ENCODE measurements at regions not wholly inside any gene's neighbourhood (a gene's known extent, or its start where the extent isn't known, plus 50 kb on each side); places are given as distances from the start of the nearest gene placed in this dataset.

DNA sequence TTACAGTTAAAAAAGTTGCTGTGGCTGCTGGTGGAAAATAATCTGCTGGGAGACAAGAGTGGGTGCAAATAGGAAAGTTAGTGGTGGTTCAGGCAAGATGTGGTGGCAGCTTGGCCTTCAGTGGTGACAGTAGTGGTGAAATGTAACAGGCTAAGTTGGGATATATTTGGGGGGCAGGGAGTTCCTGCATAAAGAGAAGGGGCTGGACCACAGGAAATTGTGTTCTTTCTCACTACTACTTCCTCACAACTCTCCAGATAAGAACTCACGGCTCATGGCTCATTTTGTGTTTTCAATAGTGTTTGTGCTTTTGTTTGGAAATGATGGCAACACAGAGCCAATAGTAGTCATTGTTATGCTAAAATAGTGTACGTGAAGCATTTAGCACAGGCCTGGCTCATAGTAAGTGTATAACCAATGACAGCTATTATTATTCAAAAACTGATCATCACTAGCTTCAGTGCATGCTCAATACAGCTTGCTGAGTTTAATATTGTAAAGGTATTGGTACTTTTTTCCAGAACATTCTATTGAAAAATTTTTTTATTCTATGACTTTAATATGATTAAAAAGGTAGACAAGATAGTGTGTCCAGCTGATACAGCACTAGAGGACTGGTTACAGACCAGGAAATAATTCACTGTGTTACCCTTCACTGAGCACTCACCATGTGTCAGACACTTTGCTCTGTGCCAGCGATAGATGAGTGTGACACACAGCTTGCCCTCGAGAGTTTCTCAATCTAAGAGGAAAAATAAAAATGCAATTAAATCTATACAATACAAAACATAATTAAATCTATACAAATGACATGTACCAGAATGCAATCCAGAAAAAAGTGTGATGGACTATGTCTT is 209.8 kb downstream of the POU4F1 start:
- DNase-seq (no peak), ATAC-seq (no peak)
- H3K27me3 Mint-ChIP-seq, result peaks cover 0 to 11% (median 3%) of the 10 kb centered on the region in 5 donors
- no peak overlapping the region for H3K4me3 ChIP-seq (ENCODE audit: low read length)
- H3K27me3 ChIP-seq (ENCODE audit: control insufficient read depth in 2 of 2, insufficient read depth in 2 of 2, low read length in 2 of 2), result no peaks in the 10 kb centered on the region
- no peak overlapping the region for H3K27ac Mint-ChIP-seq
- no peaks in the 10 kb centered on the region for H3K4me1 Mint-ChIP-seq
- no peak overlapping the region for H3K4me3 Mint-ChIP-seq
- POLR2A ChIA-PET, result no interaction called here
- no peaks in the 10 kb centered on the region for H3K36me3 ChIP-seq (ENCODE audit: control insufficient read depth in 2 of 3, insufficient read depth in 3 of 3, low read length in 3 of 3)
- intact Hi-C loops (cut with micrococcal nuclease), result no loop called here
- peaks cover 0 to 4% (median 0%) of the 10 kb centered on the region in 5 donors for H3K36me3 Mint-ChIP-seq
- H3K4me1 ChIP-seq (ENCODE audit: control insufficient read depth in 2 of 2, insufficient read depth in 2 of 2, low read length in 2 of 2), result no peaks in the 10 kb centered on the region
- no peak overlapping the region for H3K27ac ChIP-seq (ENCODE audit: low read depth, low read length)
- CTCF ChIA-PET, result no interaction called here
- H3K9me3 ChIP-seq (ENCODE audit: control insufficient read depth in 2 of 3, low read length in 3 of 3), result no peaks in the 10 kb centered on the region
- peaks cover 0 to 16% (median 4%) of the 10 kb centered on the region in 11 donors for H3K9me3 Mint-ChIP-seq

DNA sequence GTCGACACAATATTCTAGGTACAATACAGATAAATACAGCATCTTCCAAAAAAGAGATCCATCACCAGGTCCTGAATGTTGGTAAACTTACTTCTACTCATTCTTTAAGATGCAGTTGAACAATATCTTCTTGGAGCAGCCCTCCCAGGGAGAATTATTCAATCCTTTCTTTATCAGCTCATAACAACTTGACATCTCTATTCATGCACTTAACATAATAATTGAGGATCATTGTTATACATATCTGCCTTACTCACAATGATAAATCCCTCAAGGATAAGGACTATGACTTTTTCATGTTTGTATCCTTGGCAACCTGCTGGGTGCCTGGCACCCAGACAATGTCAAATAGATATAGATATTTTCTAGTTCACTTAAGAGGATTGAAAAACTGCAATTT is 219.5 kb downstream of the POU4F1 start:
- Histone ChIP-seq H3K27ac (ENCODE audit: low read depth, low read length) (no peak overlapping the region), H3K4me1 (ENCODE audit: control insufficient read depth in 2 of 2, insufficient read depth in 2 of 2, low read length in 2 of 2) (no peaks in the 10 kb centered on the region), H3K36me3 (ENCODE audit: control insufficient read depth in 2 of 3, insufficient read depth in 3 of 3, low read length in 3 of 3) (no peaks in the 10 kb centered on the region), H3K4me3 (ENCODE audit: low read length) (no peak overlapping the region), H3K27me3 (ENCODE audit: control insufficient read depth in 2 of 2, insufficient read depth in 2 of 2, low read length in 2 of 2) (no peaks in the 10 kb centered on the region), H3K9me3 (ENCODE audit: control insufficient read depth in 2 of 3, low read length in 3 of 3) (no peaks in the 10 kb centered on the region)
- ATAC-seq (no peak), DNase-seq (no peak)
- Mint-ChIP-seq H3K4me1 (no peaks in the 10 kb centered on the region), H3K27ac (no peak overlapping the region), H3K4me3 (no peak overlapping the region), H3K36me3 (peaks cover 0 to 3% (median 0%) of the 10 kb centered on the region in 5 donors), H3K27me3 (peaks cover 0 to 25% (median 11%) of the 10 kb centered on the region in 5 donors), H3K9me3 (peaks cover 0 to 4% (median 0%) of the 10 kb centered on the region in 11 donors)
- ChIA-PET POLR2A (no interaction called here), CTCF (no interaction called here)
- intact Hi-C loops (cut with micrococcal nuclease), result no loop called here

DNA sequence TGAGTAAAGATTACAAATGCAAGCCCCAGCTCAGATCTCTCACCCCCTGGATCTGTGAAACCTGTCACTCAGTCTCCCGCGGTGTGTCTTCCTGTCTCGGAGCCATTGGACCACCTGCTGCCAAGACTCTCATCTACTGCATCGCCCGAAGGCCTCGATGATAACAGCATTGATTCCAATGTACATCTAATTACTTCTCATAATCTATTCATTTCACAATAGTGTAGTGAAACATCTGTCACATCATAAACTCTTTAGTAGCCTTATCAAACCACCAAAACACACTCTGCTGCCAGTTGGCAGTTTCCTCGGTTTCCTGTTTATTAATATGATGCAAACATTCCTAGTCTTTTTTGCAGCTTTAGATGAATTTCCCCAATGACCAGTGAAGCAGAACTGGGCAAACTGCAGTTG is 220.3 kb downstream of the POU4F1 start:
- DNase-seq, result no peak
- Histone ChIP-seq H3K9me3 (ENCODE audit: control insufficient read depth in 2 of 3, low read length in 3 of 3) (no peaks in the 10 kb centered on the region), H3K27ac (ENCODE audit: low read depth, low read length) (no peak overlapping the region), H3K4me1 (ENCODE audit: control insufficient read depth in 2 of 2, insufficient read depth in 2 of 2, low read length in 2 of 2) (no peaks in the 10 kb centered on the region), H3K36me3 (ENCODE audit: control insufficient read depth in 2 of 3, insufficient read depth in 3 of 3, low read length in 3 of 3) (no peaks in the 10 kb centered on the region), H3K27me3 (ENCODE audit: control insufficient read depth in 2 of 2, insufficient read depth in 2 of 2, low read length in 2 of 2) (no peaks in the 10 kb centered on the region), H3K4me3 (ENCODE audit: low read length) (no peak overlapping the region)
- H3K4me1 Mint-ChIP-seq, result no peaks in the 10 kb centered on the region
- peaks cover 0 to 4% (median 0%) of the 10 kb centered on the region in 11 donors for H3K9me3 Mint-ChIP-seq
- POLR2A ChIA-PET, result no interaction called here
- no peak overlapping the region for H3K27ac Mint-ChIP-seq
- H3K27me3 Mint-ChIP-seq, result peaks cover 0 to 17% (median 4%) of the 10 kb centered on the region in 5 donors
- H3K36me3 Mint-ChIP-seq, result no peaks in the 10 kb centered on the region
- CTCF ChIA-PET, result no interaction called here
- intact Hi-C loops (cut with micrococcal nuclease), result no loop called here
- H3K4me3 Mint-ChIP-seq, result no peak overlapping the region
- no peak for ATAC-seq

DNA sequence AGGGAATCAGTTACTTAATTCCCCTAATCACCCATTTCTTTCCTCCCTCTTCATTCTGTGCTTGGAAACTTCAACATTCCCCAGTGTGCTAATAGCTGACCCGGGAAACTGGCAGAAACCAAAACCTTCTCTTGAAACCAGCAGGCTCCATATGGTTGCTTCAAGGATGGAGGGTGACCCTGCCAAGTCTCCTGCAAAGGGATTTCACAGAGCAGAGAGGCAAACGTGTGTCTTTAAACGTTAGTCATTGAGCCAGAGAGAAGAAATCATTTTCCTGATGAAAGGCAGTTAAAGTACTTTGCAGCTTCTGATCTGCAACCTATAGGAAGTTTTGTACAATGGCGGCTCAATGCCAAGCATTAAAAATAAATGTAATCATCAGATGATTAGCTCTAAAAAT is 220.9 kb downstream of the POU4F1 start:
- DNase-seq, result no peak
- Mint-ChIP-seq H3K4me3 (no peak overlapping the region), H3K27me3 (peaks cover 0 to 14% (median 4%) of the 10 kb centered on the region in 5 donors), H3K9me3 (peaks cover 0 to 6% (median 0%) of the 10 kb centered on the region in 11 donors), H3K36me3 (no peaks in the 10 kb centered on the region), H3K27ac (no peak overlapping the region), H3K4me1 (no peaks in the 10 kb centered on the region)
- intact Hi-C loops (cut with micrococcal nuclease), result no loop called here
- Histone ChIP-seq H3K4me1 (ENCODE audit: control insufficient read depth in 2 of 2, insufficient read depth in 2 of 2, low read length in 2 of 2) (no peaks in the 10 kb centered on the region), H3K9me3 (ENCODE audit: control insufficient read depth in 2 of 3, low read length in 3 of 3) (no peaks in the 10 kb centered on the region), H3K4me3 (ENCODE audit: low read length) (no peak overlapping the region), H3K36me3 (ENCODE audit: control insufficient read depth in 2 of 3, insufficient read depth in 3 of 3, low read length in 3 of 3) (no peaks in the 10 kb centered on the region), H3K27ac (ENCODE audit: low read depth, low read length) (no peak overlapping the region), H3K27me3 (ENCODE audit: control insufficient read depth in 2 of 2, insufficient read depth in 2 of 2, low read length in 2 of 2) (no peaks in the 10 kb centered on the region)
- no peak for ATAC-seq
- ChIA-PET POLR2A (no interaction called here), CTCF (no interaction called here)

DNA sequence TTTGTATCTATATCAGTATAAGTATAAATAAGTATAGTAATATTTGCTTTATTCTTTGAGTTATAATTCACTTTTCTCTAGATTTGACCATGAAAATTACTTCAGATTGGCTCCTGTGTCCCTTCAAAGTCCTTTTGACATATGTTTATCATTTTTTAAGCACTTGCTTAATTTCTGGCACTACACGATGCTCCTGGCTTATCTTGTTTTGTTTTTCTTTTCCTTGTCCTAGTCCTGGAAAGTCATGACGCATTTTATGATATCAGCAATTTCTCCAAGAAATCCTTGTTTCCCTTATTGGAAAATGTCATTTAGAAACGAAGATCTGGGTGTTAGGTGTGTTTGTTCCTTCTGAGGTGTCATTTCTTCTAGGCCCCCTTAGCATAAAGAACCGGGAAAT is 226.5 kb downstream of the POU4F1 start:
- Mint-ChIP-seq H3K36me3 (no peaks in the 10 kb centered on the region), H3K27ac (no peak overlapping the region), H3K4me1 (no peaks in the 10 kb centered on the region), H3K9me3 (peaks cover 0 to 14% (median 0%) of the 10 kb centered on the region in 11 donors), H3K4me3 (no peak overlapping the region), H3K27me3 (no peaks in the 10 kb centered on the region)
- no peak overlapping the region for H3K4me3 ChIP-seq (ENCODE audit: low read length)
- intact Hi-C loops (cut with micrococcal nuclease), result no loop called here
- no peak overlapping the region for H3K27ac ChIP-seq (ENCODE audit: low read depth, low read length)
- H3K36me3 ChIP-seq (ENCODE audit: control insufficient read depth in 2 of 3, insufficient read depth in 3 of 3, low read length in 3 of 3), result no peaks in the 10 kb centered on the region
- no peak for ATAC-seq
- ChIA-PET POLR2A (no interaction called here), CTCF (no interaction called here)
- no peak for DNase-seq
- H3K9me3 ChIP-seq (ENCODE audit: control insufficient read depth in 2 of 3, low read length in 3 of 3), result no peaks in the 10 kb centered on the region
- H3K27me3 ChIP-seq (ENCODE audit: control insufficient read depth in 2 of 2, insufficient read depth in 2 of 2, low read length in 2 of 2), result no peaks in the 10 kb centered on the region
- H3K4me1 ChIP-seq (ENCODE audit: control insufficient read depth in 2 of 2, insufficient read depth in 2 of 2, low read length in 2 of 2), result no peaks in the 10 kb centered on the region

DNA sequence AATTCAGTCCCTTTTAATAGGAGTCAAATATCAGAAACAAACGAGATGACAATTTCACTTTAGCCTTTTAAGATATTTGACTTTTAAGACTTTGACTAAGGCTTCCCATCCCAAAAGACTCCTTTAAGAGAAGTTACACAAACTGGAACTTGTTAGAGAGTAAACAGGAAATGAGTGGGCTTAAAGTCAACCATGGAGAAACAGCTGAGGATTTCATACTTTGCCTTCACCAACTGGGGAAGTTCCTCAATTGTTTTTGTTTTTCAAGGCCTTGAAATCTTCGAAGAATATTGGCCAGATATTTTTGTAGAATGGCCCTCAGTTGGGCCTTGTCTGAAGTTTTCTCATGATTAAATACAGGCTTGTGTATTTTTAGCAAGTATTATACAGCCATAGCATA is 227.3 kb downstream of the POU4F1 start:
- Histone ChIP-seq H3K9me3 (ENCODE audit: control insufficient read depth in 2 of 3, low read length in 3 of 3) (no peaks in the 10 kb centered on the region), H3K4me3 (ENCODE audit: low read length) (no peak overlapping the region), H3K27me3 (ENCODE audit: control insufficient read depth in 2 of 2, insufficient read depth in 2 of 2, low read length in 2 of 2) (no peaks in the 10 kb centered on the region), H3K27ac (ENCODE audit: low read depth, low read length) (no peak overlapping the region), H3K4me1 (ENCODE audit: control insufficient read depth in 2 of 2, insufficient read depth in 2 of 2, low read length in 2 of 2) (no peaks in the 10 kb centered on the region), H3K36me3 (ENCODE audit: control insufficient read depth in 2 of 3, insufficient read depth in 3 of 3, low read length in 3 of 3) (no peaks in the 10 kb centered on the region)
- ATAC-seq (no peak), DNase-seq (no peak)
- intact Hi-C loops (cut with micrococcal nuclease), result no loop called here
- Mint-ChIP-seq H3K4me1 (no peaks in the 10 kb centered on the region), H3K36me3 (no peaks in the 10 kb centered on the region), H3K27ac (no peak overlapping the region), H3K4me3 (no peak overlapping the region), H3K9me3 (peaks cover 0 to 17% (median 0%) of the 10 kb centered on the region in 11 donors), H3K27me3 (no peaks in the 10 kb centered on the region)
- POLR2A ChIA-PET, result no interaction called here
- CTCF ChIA-PET, result no interaction called here

DNA sequence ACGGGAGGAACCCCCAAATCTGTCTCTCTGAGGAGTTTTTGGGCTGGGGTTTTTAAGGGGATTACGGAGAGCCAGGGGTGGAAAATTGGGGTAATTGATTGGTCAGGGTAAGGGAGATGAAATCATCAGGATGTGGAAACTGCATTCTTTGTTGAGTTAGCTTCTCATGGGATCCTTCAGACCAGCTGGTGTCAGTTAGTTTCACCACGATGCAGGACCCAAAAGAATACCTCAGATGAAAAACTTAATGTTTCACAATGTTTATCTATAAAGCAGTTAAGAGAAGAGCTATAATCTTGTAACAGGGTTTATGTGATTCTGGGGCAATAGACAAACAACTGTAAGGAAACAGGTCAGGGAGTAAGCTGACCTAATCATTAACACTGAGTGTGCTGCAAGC is 230.8 kb downstream of the POU4F1 start:
- Mint-ChIP-seq H3K27ac (no peak overlapping the region), H3K4me3 (no peak overlapping the region), H3K27me3 (no peaks in the 10 kb centered on the region), H3K9me3 (peaks cover 0 to 12% (median 0%) of the 10 kb centered on the region in 11 donors), H3K4me1 (no peaks in the 10 kb centered on the region), H3K36me3 (no peaks in the 10 kb centered on the region)
- ATAC-seq (no peak), DNase-seq (no peak)
- Histone ChIP-seq H3K27ac (ENCODE audit: low read depth, low read length) (no peak overlapping the region), H3K4me3 (ENCODE audit: low read length) (no peak overlapping the region), H3K36me3 (ENCODE audit: control insufficient read depth in 2 of 3, insufficient read depth in 3 of 3, low read length in 3 of 3) (no peaks in the 10 kb centered on the region), H3K9me3 (ENCODE audit: control insufficient read depth in 2 of 3, low read length in 3 of 3) (no peaks in the 10 kb centered on the region), H3K27me3 (ENCODE audit: control insufficient read depth in 2 of 2, insufficient read depth in 2 of 2, low read length in 2 of 2) (no peaks in the 10 kb centered on the region), H3K4me1 (ENCODE audit: control insufficient read depth in 2 of 2, insufficient read depth in 2 of 2, low read length in 2 of 2) (no peaks in the 10 kb centered on the region)
- ChIA-PET CTCF (no interaction called here), POLR2A (no interaction called here)
- intact Hi-C loops (cut with micrococcal nuclease), result no loop called here
